Parathyroid adenoma (tissue), 2 donors: ENCODE measurements at regions not wholly inside any gene's neighbourhood (a gene's known extent, or its start where the extent isn't known, plus 50 kb on each side); places are given as distances from the start of the nearest gene placed in this dataset.
"Not testable (repeated sequence)": the region's sequence is repeated elsewhere in the genome, so short reads cannot be mapped to it uniquely, and the experiment has no call there.

Source experiments
- H2AFZ ChIP-seq: fragments of 300-600 bp; sonication (generic); one replicate; pipeline ENCODE4 v1.7.0; 2017; ENCODE audit warnings: antibody characterized with exemption, mild to moderate bottlenecking
- H3K27ac ChIP-seq: fragments of 300-600 bp; sonication (generic); one replicate; pipeline ENCODE4 v1.7.0; 2017
- H3K27me3 ChIP-seq: fragments of 300-600 bp; sonication (generic); one replicate; pipeline ENCODE4 v1.7.0; 2017; ENCODE audit warnings: low read length; ENCODE audit not compliant: control insufficient read depth, insufficient read depth
- H3K36me3 ChIP-seq: fragments of 300-600 bp; sonication (generic); one replicate; pipeline ENCODE4 v1.7.0; 2017; ENCODE audit warnings: low read length; ENCODE audit not compliant: control insufficient read depth, insufficient read depth
- H3K4me1 ChIP-seq: fragments of 300-600 bp; sonication (generic); one replicate; pipeline ENCODE4 v1.7.0; 2017; ENCODE audit warnings: control low read depth
- H3K4me2 ChIP-seq: fragments of 300-600 bp; sonication (generic); one replicate; pipeline ENCODE4 v1.7.0; 2017; ENCODE audit warnings: low read length
- H3K4me3 ChIP-seq: fragments of 300-600 bp; sonication (generic); one replicate; pipeline ENCODE4 v1.7.0; 2017; ENCODE audit warnings: low read depth, low read length
- H3K79me2 ChIP-seq: fragments of 300-600 bp; sonication (generic); one replicate; pipeline ENCODE4 v1.7.0; 2017; ENCODE audit warnings: control low read depth
- H3K9ac ChIP-seq: fragments of 300-600 bp; sonication (generic); one replicate; pipeline ENCODE4 v1.7.0; 2017; ENCODE audit warnings: mild to moderate bottlenecking
- H3K9me3 ChIP-seq: fragments of 300-600 bp; sonication (generic); one replicate; pipeline ENCODE4 v1.7.0; 2017; ENCODE audit warnings: low read length; ENCODE audit not compliant: control insufficient read depth
- TF ChIP-seq, protein P1 (sequence below): fragments of 300-600 bp; sonication (generic); IDR thresholded peaks from one replicate; pipeline ENCODE4 v1.7.0; 2017; ENCODE audit warnings: antibody characterized with exemption, mild to moderate bottlenecking
- donor health status: primary hyperparathyroidism.

DNA sequence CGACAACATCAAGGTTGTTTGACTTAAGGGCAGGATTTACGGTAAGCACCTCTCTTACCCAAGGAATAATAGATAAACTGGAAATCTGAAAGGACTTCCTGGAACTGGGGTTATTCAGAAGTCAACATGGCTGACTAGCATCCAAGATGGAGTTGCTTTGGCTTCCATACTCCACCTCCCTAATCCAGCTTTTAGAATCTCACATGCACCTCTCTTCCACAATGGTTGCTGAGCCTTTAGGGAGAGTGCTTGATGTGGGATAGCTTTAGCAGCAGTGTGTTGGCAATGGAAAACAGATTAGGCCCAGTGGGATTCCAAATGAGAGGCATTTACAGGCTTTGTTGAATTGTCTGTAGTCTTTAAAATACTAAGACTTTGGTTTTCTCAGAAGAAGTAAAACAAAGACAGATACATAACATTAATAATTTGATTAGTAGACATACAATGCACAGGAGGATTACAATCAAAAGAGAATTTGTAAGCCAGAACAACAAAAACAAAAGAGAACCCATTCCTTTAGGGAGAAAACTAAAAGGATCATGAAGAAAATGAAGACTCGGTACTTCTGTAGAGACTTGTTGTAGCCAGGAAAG, 222.0 kb downstream of the HS3ST3B1 start:
- H2AFZ ChIP-seq = no peak overlapping the region
- no peaks in the 10 kb centered on the region for H3K79me2 ChIP-seq
- no peak overlapping the region for H3K9ac ChIP-seq
- H3K27me3 ChIP-seq = no peaks in the 10 kb centered on the region
- no peak overlapping the region for H3K4me3 ChIP-seq
- H3K4me1 ChIP-seq = no peaks in the 10 kb centered on the region
- no peaks in the 10 kb centered on the region for H3K36me3 ChIP-seq
- H3K9me3 ChIP-seq = no peaks in the 10 kb centered on the region
- no peak overlapping the region for H3K4me2 ChIP-seq
- no peak overlapping the region for H3K27ac ChIP-seq
- TF ChIP-seq, protein P1, sequence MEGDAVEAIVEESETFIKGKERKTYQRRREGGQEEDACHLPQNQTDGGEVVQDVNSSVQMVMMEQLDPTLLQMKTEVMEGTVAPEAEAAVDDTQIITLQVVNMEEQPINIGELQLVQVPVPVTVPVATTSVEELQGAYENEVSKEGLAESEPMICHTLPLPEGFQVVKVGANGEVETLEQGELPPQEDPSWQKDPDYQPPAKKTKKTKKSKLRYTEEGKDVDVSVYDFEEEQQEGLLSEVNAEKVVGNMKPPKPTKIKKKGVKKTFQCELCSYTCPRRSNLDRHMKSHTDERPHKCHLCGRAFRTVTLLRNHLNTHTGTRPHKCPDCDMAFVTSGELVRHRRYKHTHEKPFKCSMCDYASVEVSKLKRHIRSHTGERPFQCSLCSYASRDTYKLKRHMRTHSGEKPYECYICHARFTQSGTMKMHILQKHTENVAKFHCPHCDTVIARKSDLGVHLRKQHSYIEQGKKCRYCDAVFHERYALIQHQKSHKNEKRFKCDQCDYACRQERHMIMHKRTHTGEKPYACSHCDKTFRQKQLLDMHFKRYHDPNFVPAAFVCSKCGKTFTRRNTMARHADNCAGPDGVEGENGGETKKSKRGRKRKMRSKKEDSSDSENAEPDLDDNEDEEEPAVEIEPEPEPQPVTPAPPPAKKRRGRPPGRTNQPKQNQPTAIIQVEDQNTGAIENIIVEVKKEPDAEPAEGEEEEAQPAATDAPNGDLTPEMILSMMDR = no peak

DNA sequence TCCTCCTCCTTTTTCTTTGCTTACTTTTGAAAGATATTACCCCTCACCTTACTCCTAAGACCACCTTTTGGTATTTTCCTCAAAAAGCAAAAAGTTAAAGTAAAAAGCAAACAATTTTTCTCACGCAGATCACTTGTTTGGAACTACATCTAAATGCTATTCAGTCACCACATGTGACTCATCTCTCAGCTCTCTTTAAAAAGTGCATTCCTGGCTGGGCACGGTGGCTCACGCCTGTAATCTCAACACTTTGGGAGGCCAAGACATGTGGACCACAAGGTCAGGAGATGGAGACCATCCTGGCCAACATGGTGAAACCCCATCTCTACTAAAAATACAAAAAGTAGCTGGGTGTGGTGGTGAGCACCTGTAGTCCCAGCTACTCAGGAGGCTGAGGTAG, 218.0 kb downstream of the HS3ST3B1 start:
- not testable (repeated sequence) for H2AFZ ChIP-seq, H3K27ac ChIP-seq, H3K4me3 ChIP-seq, H3K9ac ChIP-seq, H3K9me3 ChIP-seq, H3K79me2 ChIP-seq, H3K4me1 ChIP-seq, H3K36me3 ChIP-seq, H3K4me2 ChIP-seq, H3K27me3 ChIP-seq

DNA sequence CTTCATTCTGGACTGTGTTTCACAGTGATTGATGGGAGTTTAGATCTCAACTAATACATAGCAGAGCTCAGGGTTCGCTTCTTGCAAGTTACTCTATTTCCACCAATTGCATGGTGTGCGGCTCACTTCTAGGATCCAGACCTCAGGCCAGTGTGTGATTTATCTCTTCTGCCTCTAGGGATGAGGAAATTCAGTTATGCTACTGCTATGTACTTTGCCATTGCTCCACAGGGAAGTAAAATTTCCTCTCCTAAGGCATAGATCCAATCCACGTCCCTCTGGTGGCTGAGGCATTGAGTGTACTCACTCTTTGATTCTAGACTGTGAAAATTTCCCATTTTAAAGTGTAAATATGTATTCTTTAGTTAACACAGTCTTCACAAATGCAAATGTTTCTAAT, 214.1 kb downstream of the HS3ST3B1 start:
- Histone ChIP-seq H3K79me2 (no peaks in the 10 kb centered on the region), H3K9me3 (no peaks in the 10 kb centered on the region), H3K27ac (no peak overlapping the region), H3K27me3 (no peaks in the 10 kb centered on the region), H3K9ac (no peak overlapping the region), H2AFZ (no peak overlapping the region), H3K4me2 (no peak overlapping the region), H3K4me1 (no peaks in the 10 kb centered on the region), H3K4me3 (no peak overlapping the region), H3K36me3 (no peaks in the 10 kb centered on the region)
- TF ChIP-seq, protein P1 = no peak

DNA sequence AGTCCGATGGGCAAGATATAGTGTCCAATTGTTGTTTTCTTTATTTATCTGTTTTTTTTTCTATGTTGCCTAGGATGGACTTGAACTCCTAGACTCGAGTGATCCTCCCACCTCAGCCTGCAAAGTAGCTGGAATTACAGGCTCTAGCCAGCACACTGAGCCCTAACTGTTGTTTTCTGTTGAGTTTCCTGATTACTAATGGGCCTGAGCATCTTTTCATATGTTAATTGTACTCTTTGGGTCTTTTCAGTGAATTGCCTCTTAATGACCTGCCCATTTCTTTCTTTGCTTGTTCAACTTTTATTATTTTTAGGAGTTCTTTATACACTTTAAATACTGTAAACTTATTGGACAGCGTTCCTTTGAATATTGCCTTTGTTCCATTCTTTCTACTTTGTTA, 213.0 kb downstream of the HS3ST3B1 start:
- no peak overlapping the region for H3K9ac ChIP-seq
- H2AFZ ChIP-seq = no peak overlapping the region
- TF ChIP-seq, protein P1 = no peak
- no peaks in the 10 kb centered on the region for H3K27me3 ChIP-seq
- no peaks in the 10 kb centered on the region for H3K79me2 ChIP-seq
- no peak overlapping the region for H3K4me2 ChIP-seq
- no peaks in the 10 kb centered on the region for H3K9me3 ChIP-seq
- no peaks in the 10 kb centered on the region for H3K36me3 ChIP-seq
- no peak overlapping the region for H3K27ac ChIP-seq
- no peak overlapping the region for H3K4me3 ChIP-seq
- no peaks in the 10 kb centered on the region for H3K4me1 ChIP-seq

DNA sequence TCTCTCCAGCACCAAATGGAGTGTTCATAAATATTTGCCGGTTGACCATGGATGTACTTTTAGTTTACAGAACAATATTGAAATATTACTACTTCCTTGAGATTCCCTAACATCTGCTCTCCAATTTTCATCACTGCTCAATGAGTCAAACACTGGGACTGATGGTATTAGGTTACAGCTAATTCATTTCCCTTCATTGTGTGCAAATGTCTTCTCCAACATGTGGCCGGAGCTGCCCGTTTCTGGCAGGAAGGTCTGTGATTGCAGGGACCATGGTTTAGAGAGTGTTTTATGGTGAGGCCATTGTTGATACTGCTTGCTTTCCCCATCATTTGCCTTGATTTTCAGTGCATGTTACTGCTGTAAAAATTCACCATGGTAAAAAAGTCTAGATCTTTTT, 209.3 kb downstream of the HS3ST3B1 start:
- no peaks in the 10 kb centered on the region for H3K36me3 ChIP-seq
- H3K9me3 ChIP-seq = no peaks in the 10 kb centered on the region
- TF ChIP-seq, protein P1 = no peak
- no peaks in the 10 kb centered on the region for H3K27me3 ChIP-seq
- no peak overlapping the region for H3K9ac ChIP-seq
- H3K4me2 ChIP-seq = no peak overlapping the region
- H3K4me1 ChIP-seq = no peaks in the 10 kb centered on the region
- H3K27ac ChIP-seq = no peak overlapping the region
- no peak overlapping the region for H3K4me3 ChIP-seq
- H2AFZ ChIP-seq = no peak overlapping the region
- no peaks in the 10 kb centered on the region for H3K79me2 ChIP-seq
